ENCODE measurements at regions not wholly inside any gene's neighbourhood (a gene's known extent, or its start where the extent isn't known, plus 50 kb on each side); places are given as distances from the start of the nearest gene placed in this dataset.
A peak's percentile ranks its signal among the peaks of the same experiment; 100 is the strongest.
"Not testable (repeated sequence)": the region's sequence is repeated elsewhere in the genome, so short reads cannot be mapped to it uniquely, and the experiment has no call there.

DNA sequence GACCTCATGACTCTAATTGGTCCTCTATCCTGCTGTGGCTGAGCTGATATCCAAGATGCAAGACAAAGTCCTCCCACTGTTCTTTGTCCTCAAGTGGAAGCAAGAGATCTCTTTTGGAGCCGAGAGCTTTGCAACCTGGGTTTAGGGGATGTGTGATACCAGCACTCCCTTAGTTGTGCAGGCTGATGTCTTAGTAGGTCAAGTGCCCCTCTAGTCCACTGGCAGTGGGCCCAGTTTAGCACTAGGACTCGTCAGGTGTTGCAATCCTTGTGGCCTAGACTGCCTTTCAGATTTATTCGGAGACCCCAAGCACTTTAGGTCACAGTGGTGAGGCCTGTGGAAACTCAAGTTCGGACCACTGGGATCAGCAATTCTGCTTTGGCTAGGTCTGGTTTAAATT, 64.0 kb downstream of the GPRASP3 start:
- peaks cover 12% of the 10 kb centered on the region for H3K36me3 Mint-ChIP-seq (ENCODE audit: low read depth)
- H3K4me3 Mint-ChIP-seq, result no peak overlapping the region
- H3K9me3 Mint-ChIP-seq (ENCODE audit: insufficient read depth), result no peaks in the 10 kb centered on the region
- DNase-seq, result no peak
- ATAC-seq, result no peak
- ChIA-PET CTCF (no interaction called here), POLR2A (no interaction called here)
- no peaks in the 10 kb centered on the region for H3K4me1 Mint-ChIP-seq (ENCODE audit: low read depth)
- H3K27ac Mint-ChIP-seq, result no peak overlapping the region
- H3K27me3 Mint-ChIP-seq (ENCODE audit: low read depth), result no peaks in the 10 kb centered on the region

DNA sequence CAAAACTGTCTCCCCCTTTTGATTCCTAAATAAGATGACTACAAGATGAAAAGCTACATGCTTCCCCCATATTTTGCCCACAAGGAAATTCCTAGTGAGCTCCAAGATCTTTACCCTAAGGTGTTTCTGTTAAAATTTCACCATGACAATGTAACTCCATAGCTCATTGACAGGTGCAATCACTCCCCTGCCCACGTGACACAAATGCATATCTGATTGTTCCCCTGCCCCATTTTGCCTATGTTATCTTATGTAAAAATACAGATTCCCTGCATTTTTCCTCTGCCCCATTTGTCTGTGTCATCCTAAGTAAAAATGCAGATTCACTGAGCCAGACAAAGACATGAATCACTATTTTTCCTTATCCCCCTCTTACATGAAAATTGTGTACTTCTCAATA, 66.7 kb downstream of the GPRASP3 start:
- Mint-ChIP-seq H3K4me3 (no peak overlapping the region), H3K27ac (no peak overlapping the region), H3K9me3 (ENCODE audit: insufficient read depth) (no peaks in the 10 kb centered on the region), H3K27me3 (ENCODE audit: low read depth) (no peaks in the 10 kb centered on the region), H3K4me1 (ENCODE audit: low read depth) (no peaks in the 10 kb centered on the region), H3K36me3 (ENCODE audit: low read depth) (peaks cover 13% of the 10 kb centered on the region)
- DNase-seq, result no peak
- ATAC-seq, result no peak
- CTCF ChIA-PET, result no interaction called here
- POLR2A ChIA-PET, result no interaction called here

DNA sequence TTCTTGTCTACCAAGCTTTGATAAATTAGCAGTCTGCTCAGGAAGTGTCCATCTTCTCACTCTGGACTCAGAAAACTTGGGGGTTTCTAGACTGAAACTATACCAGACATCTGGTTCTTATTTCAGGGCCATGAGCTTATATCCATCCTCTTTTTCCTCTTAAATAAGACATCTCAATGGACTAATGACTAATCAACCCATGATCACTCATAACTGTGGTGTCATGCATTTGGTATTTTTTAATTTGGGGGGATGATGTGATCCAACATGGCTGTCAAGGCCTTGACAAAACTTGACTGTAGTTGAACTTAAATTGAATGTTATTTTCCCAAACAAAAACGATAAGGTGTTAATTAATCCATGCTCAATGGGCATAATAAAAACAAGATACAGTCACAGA, 87.8 kb downstream of the GPRASP3 start:
- no peaks in the 10 kb centered on the region for H3K27me3 Mint-ChIP-seq (ENCODE audit: low read depth)
- ChIA-PET CTCF (no interaction called here), POLR2A (no interaction called here)
- DNase-seq (no peak), ATAC-seq (no peak)
- H3K4me1 Mint-ChIP-seq (ENCODE audit: low read depth), result no peaks in the 10 kb centered on the region
- H3K36me3 Mint-ChIP-seq (ENCODE audit: low read depth), result no peaks in the 10 kb centered on the region
- H3K27ac Mint-ChIP-seq, result no peak overlapping the region
- H3K4me3 Mint-ChIP-seq, result no peak overlapping the region
- no peaks in the 10 kb centered on the region for H3K9me3 Mint-ChIP-seq (ENCODE audit: insufficient read depth)

DNA sequence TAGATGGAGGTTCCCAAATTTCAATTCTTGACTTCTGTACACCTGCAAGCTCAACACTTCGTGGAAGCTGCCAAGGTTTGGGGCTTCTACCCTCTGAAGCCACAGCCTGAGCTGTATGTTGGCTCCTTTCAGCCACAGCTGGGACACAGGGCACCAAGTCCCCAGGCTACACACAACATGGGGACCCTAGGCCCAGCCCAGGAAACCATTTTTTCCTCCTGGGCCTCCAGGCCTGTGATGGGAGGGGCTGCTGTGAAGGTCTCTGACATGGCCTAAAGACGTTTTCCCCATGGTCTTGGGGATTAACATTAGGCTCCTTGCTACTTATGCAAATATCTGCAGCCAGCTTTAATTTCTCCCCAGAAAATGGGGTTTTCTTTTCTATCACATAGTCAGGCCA, 97.7 kb downstream of the GPRASP3 start:
- H3K27me3 Mint-ChIP-seq (ENCODE audit: low read depth); H3K4me1 Mint-ChIP-seq (ENCODE audit: low read depth); H3K27ac Mint-ChIP-seq; H3K4me3 Mint-ChIP-seq; POLR2A ChIA-PET; DNase-seq; ATAC-seq; H3K9me3 Mint-ChIP-seq (ENCODE audit: insufficient read depth); CTCF ChIA-PET: not testable (repeated sequence)
- peaks cover 18% of the 10 kb centered on the region for H3K36me3 Mint-ChIP-seq (ENCODE audit: low read depth)

DNA sequence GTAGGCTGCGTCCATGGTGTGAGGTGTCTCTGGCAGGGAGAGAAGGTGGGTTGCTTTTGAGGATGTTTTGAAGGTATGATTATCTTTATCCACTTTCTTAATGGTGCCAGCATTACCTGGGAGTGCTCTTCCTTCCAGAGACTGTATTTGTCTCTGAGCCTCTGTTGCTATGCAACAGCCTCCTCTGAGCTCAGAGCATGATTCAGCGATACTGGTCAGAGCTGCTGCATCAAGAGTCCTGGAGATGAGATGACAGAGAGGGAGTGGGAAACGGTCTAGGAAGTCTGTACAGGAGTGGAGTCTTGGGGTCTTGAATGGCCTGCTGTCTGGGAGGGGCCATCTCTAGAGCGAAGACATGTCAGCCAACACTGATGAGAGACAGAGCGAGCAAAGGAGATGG, 104.4 kb upstream of the RAB40AL start:
- POLR2A ChIA-PET, result no interaction called here

DNA sequence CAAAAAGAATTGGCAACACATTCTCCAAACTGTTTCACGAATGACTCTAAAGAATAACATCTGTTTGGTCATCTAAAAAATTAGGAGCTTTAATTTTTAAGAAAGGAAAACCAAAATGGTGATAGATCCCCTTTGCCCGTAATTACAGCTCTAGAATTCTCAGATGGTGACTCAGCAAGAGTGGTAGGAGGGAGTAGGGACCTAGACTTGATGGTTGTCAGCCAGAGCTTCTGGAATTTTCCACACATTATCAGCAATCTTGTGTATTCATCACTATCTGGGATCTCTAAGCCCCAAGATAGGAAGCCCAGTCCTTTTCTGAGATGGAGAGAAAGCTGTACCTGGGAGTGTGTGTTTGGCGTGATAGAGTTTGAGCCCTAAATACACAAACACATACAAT, 103.9 kb upstream of the RAB40AL start:
- ChIA-PET POLR2A (no interaction called here), CTCF (no interaction called here)
- no peaks in the 10 kb centered on the region for H3K4me1 Mint-ChIP-seq (ENCODE audit: low read depth)
- H3K27me3 Mint-ChIP-seq (ENCODE audit: low read depth), result no peaks in the 10 kb centered on the region
- DNase-seq (no peak), ATAC-seq (no peak)
- peaks cover 5% of the 10 kb centered on the region for H3K36me3 Mint-ChIP-seq (ENCODE audit: low read depth)
- H3K27ac Mint-ChIP-seq, result no peak overlapping the region
- no peak overlapping the region for H3K4me3 Mint-ChIP-seq
- H3K9me3 Mint-ChIP-seq (ENCODE audit: insufficient read depth), result no peaks in the 10 kb centered on the region

More for the DNA sequence above, 104.4 kb upstream of the RAB40AL start:
- H3K27me3 Mint-ChIP-seq (ENCODE audit: low read depth), result no peaks in the 10 kb centered on the region
- peak overlapping the region; percentile 16 for H3K27ac Mint-ChIP-seq
- peaks cover 5% of the 10 kb centered on the region for H3K36me3 Mint-ChIP-seq (ENCODE audit: low read depth)
- DNase-seq (no peak), ATAC-seq (no peak)
- CTCF ChIA-PET, result no interaction called here
- no peaks in the 10 kb centered on the region for H3K4me1 Mint-ChIP-seq (ENCODE audit: low read depth)
- H3K9me3 Mint-ChIP-seq (ENCODE audit: insufficient read depth), result no peaks in the 10 kb centered on the region
- no peak overlapping the region for H3K4me3 Mint-ChIP-seq

DNA sequence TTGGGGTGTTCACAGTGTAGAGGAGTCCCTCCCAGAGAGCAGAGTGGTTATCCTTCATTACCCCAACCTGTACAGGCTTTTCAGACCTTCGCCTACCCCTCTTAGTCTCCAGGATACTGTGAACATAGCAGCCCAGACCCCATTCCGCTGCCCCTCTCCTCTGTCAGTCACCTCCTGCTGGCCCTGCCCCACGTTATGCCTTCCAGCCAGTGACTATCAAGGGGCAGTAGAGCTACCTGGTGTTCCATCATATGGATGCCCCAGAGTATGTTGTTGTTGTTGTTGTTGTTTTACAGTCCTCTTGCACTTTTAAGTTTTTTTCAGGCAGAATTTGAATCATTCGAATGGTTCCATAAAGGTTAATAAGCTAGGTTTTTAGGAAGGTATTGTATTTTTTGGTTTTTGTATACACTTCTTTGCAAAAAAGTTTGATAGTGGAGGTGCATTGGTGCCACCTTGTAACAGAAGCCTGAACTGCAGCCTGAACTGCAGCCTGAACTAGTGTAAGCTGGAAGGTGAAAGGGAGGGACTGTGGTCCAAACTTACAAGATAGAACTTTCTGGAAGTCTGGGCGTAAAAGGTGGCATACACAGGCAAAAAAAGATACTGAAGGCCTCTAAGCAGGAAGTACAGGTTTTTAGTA, 101.4 kb upstream of the RAB40AL start:
- DNase-seq (peak; percentile 27), ATAC-seq (no peak)
- Mint-ChIP-seq H3K36me3 (ENCODE audit: low read depth) (peaks cover 5% of the 10 kb centered on the region), H3K4me1 (ENCODE audit: low read depth) (no peaks in the 10 kb centered on the region), H3K4me3 (no peak overlapping the region), H3K27me3 (ENCODE audit: low read depth) (no peaks in the 10 kb centered on the region), H3K27ac (no peak overlapping the region), H3K9me3 (ENCODE audit: insufficient read depth) (no peaks in the 10 kb centered on the region)
- ChIA-PET CTCF (interaction anchor here (1.1 to 1.3 kb wide), 2 partner anchors 8 to 65 kb away, joined by 3 to 4 read pairs; no protein-coding TSS in a partner anchor), POLR2A (no interaction called here)

DNA sequence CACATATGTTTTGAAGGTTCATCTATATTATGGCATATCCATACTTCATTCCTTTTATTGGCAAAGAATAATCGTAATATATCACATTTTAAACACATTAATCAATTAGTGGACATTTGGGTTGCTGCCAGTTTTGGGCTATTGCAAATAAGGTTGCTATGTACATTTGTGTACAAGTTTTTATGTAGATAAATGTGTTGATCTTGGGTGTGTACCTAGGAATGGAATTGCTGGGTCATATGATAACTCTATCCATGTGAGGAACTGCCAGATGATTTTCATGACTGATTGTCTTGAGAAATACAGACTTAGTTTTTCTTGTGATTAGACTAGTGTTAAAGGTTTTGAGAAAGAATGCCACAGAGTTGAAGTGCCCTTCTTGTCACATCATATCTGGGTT, 99.2 kb upstream of the RAB40AL start:
- Mint-ChIP-seq H3K27ac (no peak overlapping the region), H3K4me1 (ENCODE audit: low read depth) (no peaks in the 10 kb centered on the region), H3K9me3 (ENCODE audit: insufficient read depth) (no peaks in the 10 kb centered on the region), H3K4me3 (no peak overlapping the region), H3K27me3 (ENCODE audit: low read depth) (no peaks in the 10 kb centered on the region), H3K36me3 (ENCODE audit: low read depth) (no peaks in the 10 kb centered on the region)
- ATAC-seq, result no peak
- ChIA-PET CTCF (no interaction called here), POLR2A (no interaction called here)
- no peak for DNase-seq

DNA sequence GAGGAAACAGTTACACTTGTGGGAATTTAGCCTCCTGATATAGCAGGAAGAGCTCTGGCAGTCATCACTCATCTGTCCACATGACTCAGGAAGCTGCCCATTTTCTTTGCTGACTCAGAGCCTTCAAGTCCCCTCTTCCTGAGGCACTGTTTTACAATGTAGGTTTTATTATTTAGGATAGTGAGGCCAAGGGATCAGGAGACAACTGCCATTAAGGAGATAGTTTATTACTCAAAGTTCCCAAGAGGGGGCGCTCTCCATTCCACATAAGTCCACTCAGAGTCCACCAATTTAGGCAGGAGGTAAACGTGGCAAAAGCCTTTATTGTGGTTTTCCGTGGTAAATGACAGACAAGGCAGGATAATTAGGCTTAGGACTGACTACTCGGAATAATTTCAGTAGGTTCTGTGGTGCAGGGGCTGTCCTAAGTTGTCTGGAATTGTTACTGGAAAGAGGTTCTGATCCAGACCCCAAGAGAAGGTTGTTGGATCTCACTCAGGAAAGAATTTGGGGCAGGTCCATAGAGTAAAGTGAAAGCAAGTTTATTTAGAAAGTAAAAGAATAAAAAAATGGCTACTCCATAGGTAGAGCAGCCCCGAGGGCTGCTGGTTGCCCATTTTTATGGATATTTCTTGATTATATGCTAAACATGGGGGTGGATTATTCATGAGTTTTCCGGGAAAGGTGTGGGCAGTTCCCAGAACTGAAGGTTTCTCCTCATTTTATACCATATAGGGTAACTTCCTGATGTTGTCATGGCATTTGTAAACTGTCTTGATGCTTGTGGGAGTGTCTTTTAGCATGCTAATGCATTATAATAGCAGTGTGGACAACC, 96.0 kb upstream of the RAB40AL start:
- ATAC-seq, result no peak
- no peaks in the 10 kb centered on the region for H3K4me1 Mint-ChIP-seq (ENCODE audit: low read depth)
- no peaks in the 10 kb centered on the region for H3K27me3 Mint-ChIP-seq (ENCODE audit: low read depth)
- no peak for DNase-seq
- no peaks in the 10 kb centered on the region for H3K36me3 Mint-ChIP-seq (ENCODE audit: low read depth)
- H3K9me3 Mint-ChIP-seq (ENCODE audit: insufficient read depth), result no peaks in the 10 kb centered on the region
- CTCF ChIA-PET, result no interaction called here
- no peak overlapping the region for H3K27ac Mint-ChIP-seq
- POLR2A ChIA-PET, result no interaction called here
- no peak overlapping the region for H3K4me3 Mint-ChIP-seq

DNA sequence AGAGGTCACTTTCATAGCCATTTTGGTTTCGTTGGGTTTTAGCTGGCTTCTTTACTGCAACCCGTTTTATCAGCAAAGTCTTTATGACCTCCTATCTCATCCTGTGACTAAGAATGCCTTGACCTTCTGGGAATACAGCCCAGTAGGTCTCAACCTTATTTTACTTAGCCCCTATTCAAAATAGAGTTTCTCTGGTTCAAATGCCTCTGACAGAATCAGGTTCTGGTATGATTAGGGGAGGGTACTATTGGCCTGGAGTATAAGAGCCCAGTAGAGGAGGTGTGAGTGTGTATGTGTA, 95.4 kb upstream of the RAB40AL start:
- Mint-ChIP-seq H3K4me3 (no peak overlapping the region), H3K4me1 (ENCODE audit: low read depth) (no peaks in the 10 kb centered on the region), H3K36me3 (ENCODE audit: low read depth) (no peaks in the 10 kb centered on the region), H3K27ac (no peak overlapping the region), H3K9me3 (ENCODE audit: insufficient read depth) (no peaks in the 10 kb centered on the region), H3K27me3 (ENCODE audit: low read depth) (no peaks in the 10 kb centered on the region)
- CTCF ChIA-PET, result no interaction called here
- POLR2A ChIA-PET, result no interaction called here
- no peak for DNase-seq
- no peak for ATAC-seq

DNA sequence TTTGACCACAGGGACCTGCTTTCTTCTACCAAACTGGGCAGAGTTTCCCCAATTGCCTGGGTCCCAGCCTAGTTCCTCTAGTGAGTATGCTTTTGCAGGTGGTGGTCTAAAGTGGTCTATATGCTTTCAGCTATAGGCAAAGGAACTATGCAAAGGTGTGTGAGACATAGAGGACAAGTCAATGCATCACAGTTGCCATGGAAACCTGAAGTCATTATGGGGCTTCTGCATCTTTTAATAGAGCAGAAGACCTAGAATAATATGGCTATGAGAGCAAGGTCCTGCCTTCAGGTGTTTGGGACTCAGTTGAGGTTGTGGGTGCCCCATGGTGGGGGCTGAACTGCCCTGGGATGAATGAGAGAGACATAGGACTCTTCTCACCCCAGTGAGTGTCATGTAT, 92.1 kb upstream of the RAB40AL start:
- POLR2A ChIA-PET, result no interaction called here
- H3K27ac Mint-ChIP-seq, result no peak overlapping the region
- no peak for ATAC-seq
- H3K4me3 Mint-ChIP-seq, result no peak overlapping the region
- H3K9me3 Mint-ChIP-seq (ENCODE audit: insufficient read depth), result no peaks in the 10 kb centered on the region
- H3K36me3 Mint-ChIP-seq (ENCODE audit: low read depth), result no peaks in the 10 kb centered on the region
- DNase-seq, result no peak
- no peaks in the 10 kb centered on the region for H3K4me1 Mint-ChIP-seq (ENCODE audit: low read depth)
- CTCF ChIA-PET, result no interaction called here
- no peaks in the 10 kb centered on the region for H3K27me3 Mint-ChIP-seq (ENCODE audit: low read depth)

DNA sequence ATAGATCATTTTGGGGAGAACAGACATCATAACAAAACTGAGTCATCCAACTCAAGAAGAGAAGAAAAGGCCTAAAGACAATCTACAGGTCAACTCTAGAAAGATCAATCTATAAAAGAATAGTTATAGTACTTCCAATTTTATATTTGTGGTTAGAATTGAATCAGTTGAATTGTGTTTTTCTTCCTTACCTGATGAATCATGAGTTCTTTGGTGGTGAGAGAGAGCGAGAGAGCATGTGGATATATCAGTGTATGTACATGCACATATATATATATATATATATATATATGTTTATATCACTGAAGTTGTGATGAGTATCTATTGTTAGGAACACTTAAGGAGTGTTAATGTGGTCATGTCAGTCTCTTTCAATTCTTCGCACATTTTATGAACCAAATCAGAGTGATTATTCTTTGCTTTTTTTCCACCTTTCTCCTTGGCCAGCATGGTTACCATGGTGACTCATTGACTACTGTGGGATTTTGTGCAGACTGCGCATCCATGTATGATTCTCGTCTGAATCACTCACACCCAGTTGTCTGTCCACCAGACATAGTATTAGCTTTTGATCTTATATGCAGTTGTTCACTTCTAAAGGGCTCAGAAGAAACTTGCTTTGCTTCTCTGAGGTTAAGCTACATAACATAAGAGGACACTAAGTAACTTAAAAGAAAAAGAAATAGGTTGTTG, 90.4 kb upstream of the RAB40AL start:
- H3K36me3 Mint-ChIP-seq (ENCODE audit: low read depth), result no peaks in the 10 kb centered on the region
- CTCF ChIA-PET, result no interaction called here
- H3K4me3 Mint-ChIP-seq, result no peak overlapping the region
- H3K27me3 Mint-ChIP-seq (ENCODE audit: low read depth), result no peaks in the 10 kb centered on the region
- no peak for ATAC-seq
- no peak for DNase-seq
- POLR2A ChIA-PET, result no interaction called here
- H3K4me1 Mint-ChIP-seq (ENCODE audit: low read depth), result no peaks in the 10 kb centered on the region
- H3K27ac Mint-ChIP-seq, result no peak overlapping the region
- H3K9me3 Mint-ChIP-seq (ENCODE audit: insufficient read depth), result no peaks in the 10 kb centered on the region

Measured in activated CD8-positive, alpha-beta T cell treated with anti-CD3 and anti-CD28 coated beads, Interleukin-2, amount 10 ng/mL, durations not matched to agents 7 days and 5 days (primary cell).